ENCODE measurements at regions not wholly inside any gene's neighbourhood (a gene's known extent, or its start where the extent isn't known, plus 50 kb on each side); places are given as distances from the start of the nearest gene placed in this dataset.

GRCh38 chr6:3593161-3593560, 136.3 kb upstream of the SLC22A23 start (continued):
- TF ChIP-seq, protein P1, sequence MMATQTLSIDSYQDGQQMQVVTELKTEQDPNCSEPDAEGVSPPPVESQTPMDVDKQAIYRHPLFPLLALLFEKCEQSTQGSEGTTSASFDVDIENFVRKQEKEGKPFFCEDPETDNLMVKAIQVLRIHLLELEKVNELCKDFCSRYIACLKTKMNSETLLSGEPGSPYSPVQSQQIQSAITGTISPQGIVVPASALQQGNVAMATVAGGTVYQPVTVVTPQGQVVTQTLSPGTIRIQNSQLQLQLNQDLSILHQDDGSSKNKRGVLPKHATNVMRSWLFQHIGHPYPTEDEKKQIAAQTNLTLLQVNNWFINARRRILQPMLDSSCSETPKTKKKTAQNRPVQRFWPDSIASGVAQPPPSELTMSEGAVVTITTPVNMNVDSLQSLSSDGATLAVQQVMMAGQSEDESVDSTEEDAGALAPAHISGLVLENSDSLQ (IDR thresholded peaks at IDR 0.05): no peak
- TF ChIP-seq, protein P2, sequence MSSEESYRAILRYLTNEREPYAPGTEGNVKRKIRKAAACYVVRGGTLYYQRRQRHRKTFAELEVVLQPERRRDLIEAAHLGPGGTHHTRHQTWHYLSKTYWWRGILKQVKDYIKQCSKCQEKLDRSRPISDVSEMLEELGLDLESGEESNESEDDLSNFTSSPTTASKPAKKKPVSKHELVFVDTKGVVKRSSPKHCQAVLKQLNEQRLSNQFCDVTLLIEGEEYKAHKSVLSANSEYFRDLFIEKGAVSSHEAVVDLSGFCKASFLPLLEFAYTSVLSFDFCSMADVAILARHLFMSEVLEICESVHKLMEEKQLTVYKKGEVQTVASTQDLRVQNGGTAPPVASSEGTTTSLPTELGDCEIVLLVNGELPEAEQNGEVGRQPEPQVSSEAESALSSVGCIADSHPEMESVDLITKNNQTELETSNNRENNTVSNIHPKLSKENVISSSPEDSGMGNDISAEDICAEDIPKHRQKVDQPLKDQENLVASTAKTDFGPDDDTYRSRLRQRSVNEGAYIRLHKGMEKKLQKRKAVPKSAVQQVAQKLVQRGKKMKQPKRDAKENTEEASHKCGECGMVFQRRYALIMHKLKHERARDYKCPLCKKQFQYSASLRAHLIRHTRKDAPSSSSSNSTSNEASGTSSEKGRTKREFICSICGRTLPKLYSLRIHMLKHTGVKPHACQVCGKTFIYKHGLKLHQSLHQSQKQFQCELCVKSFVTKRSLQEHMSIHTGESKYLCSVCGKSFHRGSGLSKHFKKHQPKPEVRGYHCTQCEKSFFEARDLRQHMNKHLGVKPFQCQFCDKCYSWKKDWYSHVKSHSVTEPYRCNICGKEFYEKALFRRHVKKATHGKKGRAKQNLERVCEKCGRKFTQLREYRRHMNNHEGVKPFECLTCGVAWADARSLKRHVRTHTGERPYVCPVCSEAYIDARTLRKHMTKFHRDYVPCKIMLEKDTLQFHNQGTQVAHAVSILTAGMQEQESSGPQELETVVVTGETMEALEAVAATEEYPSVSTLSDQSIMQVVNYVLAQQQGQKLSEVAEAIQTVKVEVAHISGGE (CRISPR knock-in tag; IDR thresholded peaks at IDR 0.05): no peak
- TF ChIP-seq IRF4 (IDR thresholded peaks at IDR 0.05; ENCODE audit: low read depth, low read length): no peak

- Histone ChIP-seq H3K4me3 (no peak overlapping the region), H2AFZ (ENCODE audit: control insufficient read depth, low read depth, low read length) (no peak overlapping the region), H3K4me1 (ENCODE audit: control insufficient read depth, insufficient read depth, low read length) (no peaks in the 10 kb centered on the region), H3K79me2 (ENCODE audit: control insufficient read depth, insufficient read depth, low read length) (no peaks in the 10 kb centered on the region), H4K20me1 (ENCODE audit: control insufficient read depth, insufficient read depth) (no peaks in the 10 kb centered on the region), H3K27me3 (replicated peaks in 1 of 2; ENCODE audit: control insufficient read depth in 2 of 2, insufficient read depth in 2 of 2, low read length in 1 of 2) (0 out of 4 replicates have a peak, but pooled peaks cover 0 to 4% of the 10 kb centered on the region in 2 experiments), H3K9me3 (replicated peaks; ENCODE audit: control insufficient read depth, insufficient read depth, low read length) (peaks cover 2% of the 10 kb centered on the region; the same call in 2 of the 3 replicates), H3K4me2 (ENCODE audit: control insufficient read depth, insufficient read depth) (no peak overlapping the region), H3K36me3 (ENCODE audit: control insufficient read depth in 2 of 2, insufficient read depth in 2 of 2, low read length in 1 of 2) (no peaks in the 10 kb centered on the region), H3K9ac (ENCODE audit: control insufficient read depth, insufficient read depth, low read length) (no peak overlapping the region), H3K27ac (ENCODE audit: control insufficient read depth, insufficient read depth) (no peak overlapping the region)
- ATAC-seq: no peak
- no peak for FAIRE-seq
- intact Hi-C loops (cut with micrococcal nuclease; ENCODE audit: unreplicated experiment): no loop called here
- POLR2A ChIA-PET: no interaction called here
- 19% methylated on average over 7 of the region's 7 CpGs for WGBS (ENCODE audit: insufficient coverage, insufficient replicate concordance, low lambda C conversion rate, missing lambda C conversion rate)
- SMC1A ChIA-PET (ENCODE audit: uncharacterized antibody, unreplicated experiment): no interaction called here
- CTCF ChIA-PET: no interaction called here
- RAD21 ChIA-PET (ENCODE audit: unreplicated experiment): no interaction called here
- BruUV-seq (replicated peaks): no TSS peak
- in situ Hi-C loops (cut with MboI): no loop called here
- DNase-seq (ENCODE audit: low read depth, low spot score): no peak
- TF ChIP-seq SIX5 (IDR thresholded peaks at IDR 0.05; ENCODE audit: low read depth, low read length, severe bottlenecking) (no peak), ZNF24 (IDR thresholded peaks at IDR 0.05) (no peak), SMC3 (IDR thresholded peaks at IDR 0.05; ENCODE audit: borderline replicate concordance, low read length) (no peak), SREBF1 (IDR thresholded peaks at IDR 0.05; ENCODE audit: low read length) (no peak), CBFB (IDR thresholded peaks at IDR 0.05; ENCODE audit: low read depth) (no peak), TCF3 (IDR thresholded peaks at IDR 0.05; ENCODE audit: borderline replicate concordance, insufficient read depth, low read depth, low read length) (no peak), POLR2AphosphoS2 (IDR thresholded peaks at IDR 0.05; ENCODE audit: low read depth, low read length) (no peak), RFX5 (IDR thresholded peaks at IDR 0.05; ENCODE audit: low read depth, low read length) (no peak), ELK1 (IDR thresholded peaks at IDR 0.05; ENCODE audit: low read depth, low read length) (no peak), ZZZ3 (IDR thresholded peaks at IDR 0.05; ENCODE audit: control insufficient read depth, insufficient read length, low read depth) (no peak), NFXL1 (IDR thresholded peaks at IDR 0.05; ENCODE audit: borderline replicate concordance) (no peak), BHLHE40 (IDR thresholded peaks at IDR 0.05; ENCODE audit: borderline replicate concordance in 1 of 2, low read depth in 2 of 2, low read length in 1 of 2) (no peak)
Measured at GRCh38 chr6:3592371-3592941, 135.6 kb upstream of the SLC22A23 start.

Measured in GM12878 (cell line).